Dedifferentiated amniotic fluid mesenchymal stem cell (primary cell): ENCODE measurements at regions not wholly inside any gene's neighbourhood (a gene's known extent, or its start where the extent isn't known, plus 50 kb on each side); places are given as distances from the start of the nearest gene placed in this dataset.
"Not testable (repeated sequence)": the region's sequence is repeated elsewhere in the genome, so short reads cannot be mapped to it uniquely, and the experiment has no call there.

Experiments used
- DNase-seq: peaks from one replicate; pipeline ENCODE4 v3.0.0-alpha.2; 2016; ENCODE audit errors: extremely low spot score

- no peak for DNase-seq
Observed at GRCh38 chr10:37067576-37067975, 57.8 kb upstream of the ANKRD30A start.

- DNase-seq: not testable (repeated sequence)
Observed at GRCh38 chr10:37062296-37062695, 63.1 kb upstream of the ANKRD30A start.

- DNase-seq: no peak
Observed at GRCh38 chr10:37057261-37057660, 68.1 kb upstream of the ANKRD30A start.

GRCh38 chr10:37053476-37053875 lies 71.9 kb upstream of the ANKRD30A start:
- DNase-seq: no peak

- not testable (repeated sequence) for DNase-seq
Observed at GRCh38 chr10:37049982-37050381, 75.4 kb upstream of the ANKRD30A start.

- not testable (repeated sequence) for DNase-seq
Observed at GRCh38 chr10:37044319-37044718, 81.1 kb upstream of the ANKRD30A start.

GRCh38 chr10:37035853-37036252 lies 89.5 kb upstream of the ANKRD30A start:
- peak; percentile 14 for DNase-seq

GRCh38 chr10:37015498-37015897 lies 109.9 kb upstream of the ANKRD30A start:
- DNase-seq: no peak

- DNase-seq: no peak
Observed at GRCh38 chr10:37010741-37011140, 114.7 kb upstream of the ANKRD30A start.

GRCh38 chr10:37008276-37008675 lies 117.1 kb upstream of the ANKRD30A start:
- not testable (repeated sequence) for DNase-seq

GRCh38 chr10:37003126-37003525 lies 122.3 kb upstream of the ANKRD30A start:
- DNase-seq: no peak

- not testable (repeated sequence) for DNase-seq
Observed at GRCh38 chr10:36995806-36996205, 129.6 kb upstream of the ANKRD30A start.

- no peak for DNase-seq
Observed at GRCh38 chr10:36994886-36995285, 130.5 kb upstream of the ANKRD30A start.

- DNase-seq: no peak
Observed at GRCh38 chr10:36989233-36989632, 136.2 kb upstream of the ANKRD30A start.

- no peak for DNase-seq
Observed at GRCh38 chr10:36946598-36946997, 178.8 kb upstream of the ANKRD30A start.

- DNase-seq: no peak
Observed at GRCh38 chr10:36943544-36943943, 181.9 kb upstream of the ANKRD30A start.

- no peak for DNase-seq
Observed at GRCh38 chr10:36942616-36943015, 182.8 kb upstream of the ANKRD30A start.

GRCh38 chr10:36903040-36903439 lies 222.4 kb upstream of the ANKRD30A start:
- DNase-seq: no peak

GRCh38 chr10:36899652-36900051 lies 225.7 kb upstream of the ANKRD30A start:
- no peak for DNase-seq

GRCh38 chr10:36888925-36889573 lies 236.3 kb upstream of the ANKRD30A start:
- DNase-seq: no peak

GRCh38 chr10:36886303-36886891 lies 239.0 kb upstream of the ANKRD30A start:
- no peak for DNase-seq

- no peak for DNase-seq
Observed at GRCh38 chr10:36885746-36886145, 239.7 kb upstream of the ANKRD30A start.

GRCh38 chr10:36882781-36883180 lies 242.6 kb upstream of the ANKRD30A start:
- no peak for DNase-seq

GRCh38 chr10:36880898-36881297 lies 244.5 kb upstream of the ANKRD30A start:
- peak; percentile 24 for DNase-seq
